PFSK-1 (cell line): ENCODE measurements at regions not wholly inside any gene's neighbourhood (a gene's known extent, or its start where the extent isn't known, plus 50 kb on each side); places are given as distances from the start of the nearest gene placed in this dataset.

Experiments
- FOXP2 ChIP-seq: optimal IDR thresholded peaks from 2 replicates; pipeline ENCODE3; 2011; ENCODE audit warnings: borderline replicate concordance, control low read depth, inconsistent platforms; ENCODE audit not compliant: insufficient read depth; ENCODE audit errors: extremely low read length, extremely low read depth
- POLR2AphosphoS5 ChIP-seq: IDR thresholded peaks from 2 replicates; pipeline ENCODE4 v1.6.1; 2012; ENCODE audit warnings: low read depth, mild to moderate bottlenecking, control low read depth, low read length, moderate library complexity
- REST ChIP-seq, 2 experiments: IDR thresholded peaks; 2 replicates each; pipeline versions ENCODE4 v1.6.1 to v1.8.0; 2011 to 2012; ENCODE audit warnings: low read depth in 2 of 2, low read length in 2 of 2, control low read depth in 1 of 2, inconsistent platforms in 1 of 2, mild to moderate bottlenecking in 1 of 2, moderate library complexity in 1 of 2; ENCODE audit not compliant: insufficient read depth in 1 of 2
- SIN3A ChIP-seq: IDR thresholded peaks from 2 replicates; pipeline ENCODE4 v1.6.1; 2012; ENCODE audit warnings: mild to moderate bottlenecking, low read length, moderate library complexity, borderline replicate concordance; ENCODE audit not compliant: insufficient read depth
- TAF1 ChIP-seq: IDR thresholded peaks from 2 replicates; pipeline ENCODE4 v1.6.1; 2012; ENCODE audit warnings: low read length, control low read depth, borderline replicate concordance; ENCODE audit not compliant: insufficient read depth

GRCh38 chr4:156501962-156502361, 469.6 kb downstream of the PDGFC start:
- TF ChIP-seq POLR2AphosphoS5: no peak
- no peak for TF ChIP-seq FOXP2
- TF ChIP-seq SIN3A: no peak
- no peak for TF ChIP-seq REST (IDR thresholded peaks at IDR 0.05; ENCODE audit: insufficient read depth in 1 of 2, low read depth in 2 of 2, low read length in 2 of 2)
- TF ChIP-seq TAF1: no peak

- no peak for TF ChIP-seq TAF1
- TF ChIP-seq SIN3A: no peak
- no peak for TF ChIP-seq FOXP2
- no peak for TF ChIP-seq REST (IDR thresholded peaks at IDR 0.05; ENCODE audit: insufficient read depth in 1 of 2, low read depth in 2 of 2, low read length in 2 of 2)
- TF ChIP-seq POLR2AphosphoS5: no peak
These were observed 471.9 kb downstream of the PDGFC start for GRCh38 chr4:156499684-156500083.

GRCh38 chr4:156497486-156497885, 474.1 kb downstream of the PDGFC start:
- TF ChIP-seq TAF1 (no peak), REST (IDR thresholded peaks at IDR 0.05; ENCODE audit: insufficient read depth in 1 of 2, low read depth in 2 of 2, low read length in 2 of 2) (no peak), FOXP2 (no peak), SIN3A (no peak), POLR2AphosphoS5 (no peak)

- no peak for TF ChIP-seq TAF1
- no peak for TF ChIP-seq FOXP2
- no peak for TF ChIP-seq SIN3A
- TF ChIP-seq REST (IDR thresholded peaks at IDR 0.05; ENCODE audit: insufficient read depth in 1 of 2, low read depth in 2 of 2, low read length in 2 of 2): no peak
- TF ChIP-seq POLR2AphosphoS5: no peak
These were observed 474.8 kb downstream of the PDGFC start for GRCh38 chr4:156496797-156497196.

GRCh38 chr4:156495836-156496235, 475.8 kb downstream of the PDGFC start:
- TF ChIP-seq REST (IDR thresholded peaks at IDR 0.05; ENCODE audit: insufficient read depth in 1 of 2, low read depth in 2 of 2, low read length in 2 of 2) (no peak), FOXP2 (no peak), POLR2AphosphoS5 (no peak), TAF1 (no peak), SIN3A (no peak)
